ENCODE measurements at regions not wholly inside any gene's neighbourhood (a gene's known extent, or its start where the extent isn't known, plus 50 kb on each side); places are given as distances from the start of the nearest gene placed in this dataset.

GRCh38 chr6:167720456-167721285, 106.0 kb upstream of the AFDN start:
- TF ChIP-seq CTCF (IDR thresholded peaks at IDR 0.05): no peak
- H3K4me3 ChIP-seq: no peak overlapping the region
- DNase-seq: no peak
- no peaks in the 10 kb centered on the region for H3K27me3 ChIP-seq
- intact Hi-C loops (cut with DNase I): no loop called here
- no peak for ATAC-seq
- WGBS, 2 donors: 86 to 89% methylated on average over 31 of the region's 31 CpGs
- peaks cover 0 to 17% (median 0%) of the 10 kb centered on the region in 11 donors for H3K9me3 ChIP-seq
- H3K27ac ChIP-seq: no peak overlapping the region
- peaks cover 0 to 6% (median 0%) of the 10 kb centered on the region in 9 donors for H3K4me1 ChIP-seq
- no peaks in the 10 kb centered on the region for H3K36me3 ChIP-seq

- DNase-seq: no peak
- no peaks in the 10 kb centered on the region for H3K36me3 ChIP-seq
- peaks cover 0 to 17% (median 0%) of the 10 kb centered on the region in 11 donors for H3K9me3 ChIP-seq
- no peak for TF ChIP-seq CTCF (IDR thresholded peaks at IDR 0.05)
- intact Hi-C loops (cut with DNase I): no loop called here
- no peaks in the 10 kb centered on the region for H3K27me3 ChIP-seq
- WGBS, 2 donors: 92 to 94% methylated on average over 10 of the region's 10 CpGs
- H3K4me3 ChIP-seq: no peak overlapping the region
- peaks cover 0 to 6% (median 0%) of the 10 kb centered on the region in 9 donors for H3K4me1 ChIP-seq
- ATAC-seq: no peak
- H3K27ac ChIP-seq: no peak overlapping the region
Measured at GRCh38 chr6:167721291-167721690, 105.4 kb upstream of the AFDN start.

GRCh38 chr6:167722634-167723309, 103.9 kb upstream of the AFDN start:
- H3K27ac ChIP-seq: no peak overlapping the region
- peak; percentile 52 to 85 (median 72) for ATAC-seq
- intact Hi-C loops (cut with DNase I): no loop called here

More at GRCh38 chr6:167722634-167723309, 103.9 kb upstream of the AFDN start:
- WGBS, 2 donors: 60 to 73% methylated on average over 21 of the region's 21 CpGs
- no peak for TF ChIP-seq CTCF (IDR thresholded peaks at IDR 0.05)
- peaks cover 0 to 16% (median 0%) of the 10 kb centered on the region in 11 donors for H3K9me3 ChIP-seq
- H3K27me3 ChIP-seq: no peaks in the 10 kb centered on the region
- H3K4me1 ChIP-seq: peaks cover 0 to 6% (median 0%) of the 10 kb centered on the region in 9 donors
- no peaks in the 10 kb centered on the region for H3K36me3 ChIP-seq
- H3K4me3 ChIP-seq: no peak overlapping the region
- DNase-seq: peak in 1 of 2 donors; percentile 26
